ENCODE measurements at regions not wholly inside any gene's neighbourhood (a gene's known extent, or its start where the extent isn't known, plus 50 kb on each side); places are given as distances from the start of the nearest gene placed in this dataset.

DNA sequence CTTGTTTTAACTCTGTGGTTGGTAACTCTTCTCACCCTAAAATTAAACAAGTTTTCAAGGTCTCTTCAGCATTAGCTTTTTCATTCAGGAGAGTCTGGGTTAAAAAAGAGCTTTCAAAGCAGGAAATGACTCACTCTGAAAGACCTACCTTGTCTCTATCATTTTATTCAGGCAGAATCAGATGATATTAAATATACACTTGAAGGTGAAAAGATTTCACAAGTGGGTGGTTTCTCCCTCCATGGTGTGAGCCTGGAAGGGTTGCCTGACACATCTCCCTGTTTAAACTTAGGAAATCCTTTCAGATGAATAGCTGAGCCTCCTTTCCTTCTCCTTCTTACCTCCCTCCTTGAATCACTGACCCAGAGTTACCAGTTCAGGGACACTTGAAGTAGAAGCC is 1402.0 kb upstream of the PIK3C3 start:
- peak overlapping the region; percentile 41 for H2AFZ ChIP-seq
- no peak overlapping the region for H3K4me2 ChIP-seq
- no peaks in the 10 kb centered on the region for H3K36me3 ChIP-seq (ENCODE audit: insufficient read depth)
- Mint-ChIP-seq H3K36me3 (ENCODE audit: low read depth) (no peaks in the 10 kb centered on the region), H3K4me3 (no peak overlapping the region), H3K4me1 (peaks cover 6% of the 10 kb centered on the region; the same call in 2 of the 3 replicates), H3K27me3 (ENCODE audit: insufficient read depth, low read depth, poor library complexity) (no peaks in the 10 kb centered on the region), H3K9me3 (no peaks in the 10 kb centered on the region), H3K27ac (no peak overlapping the region)
- TF ChIP-seq REST (IDR thresholded peaks at IDR 0.05; ENCODE audit: unreplicated experiment): no peak
- no peak for TF ChIP-seq STAT1 (IDR thresholded peaks at IDR 0.05; ENCODE audit: unreplicated experiment)
- TF ChIP-seq, protein P1, sequence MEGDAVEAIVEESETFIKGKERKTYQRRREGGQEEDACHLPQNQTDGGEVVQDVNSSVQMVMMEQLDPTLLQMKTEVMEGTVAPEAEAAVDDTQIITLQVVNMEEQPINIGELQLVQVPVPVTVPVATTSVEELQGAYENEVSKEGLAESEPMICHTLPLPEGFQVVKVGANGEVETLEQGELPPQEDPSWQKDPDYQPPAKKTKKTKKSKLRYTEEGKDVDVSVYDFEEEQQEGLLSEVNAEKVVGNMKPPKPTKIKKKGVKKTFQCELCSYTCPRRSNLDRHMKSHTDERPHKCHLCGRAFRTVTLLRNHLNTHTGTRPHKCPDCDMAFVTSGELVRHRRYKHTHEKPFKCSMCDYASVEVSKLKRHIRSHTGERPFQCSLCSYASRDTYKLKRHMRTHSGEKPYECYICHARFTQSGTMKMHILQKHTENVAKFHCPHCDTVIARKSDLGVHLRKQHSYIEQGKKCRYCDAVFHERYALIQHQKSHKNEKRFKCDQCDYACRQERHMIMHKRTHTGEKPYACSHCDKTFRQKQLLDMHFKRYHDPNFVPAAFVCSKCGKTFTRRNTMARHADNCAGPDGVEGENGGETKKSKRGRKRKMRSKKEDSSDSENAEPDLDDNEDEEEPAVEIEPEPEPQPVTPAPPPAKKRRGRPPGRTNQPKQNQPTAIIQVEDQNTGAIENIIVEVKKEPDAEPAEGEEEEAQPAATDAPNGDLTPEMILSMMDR (conservative IDR thresholded peaks at IDR 0.05; ENCODE audit: low read depth in 2 of 2): no peak
- TF ChIP-seq EZH2phosphoT487 (IDR thresholded peaks at IDR 0.05; ENCODE audit: unreplicated experiment): no peak
- no peak for TF ChIP-seq ZNF114 (CRISPR knock-in tag; IDR thresholded peaks at IDR 0.05)
- TF ChIP-seq ZNF331 (CRISPR knock-in tag; IDR thresholded peaks at IDR 0.05; ENCODE audit: low read depth): no peak
- no peak for TF ChIP-seq JUNB (IDR thresholded peaks at IDR 0.05; ENCODE audit: unreplicated experiment)
- TF ChIP-seq, protein P2, sequence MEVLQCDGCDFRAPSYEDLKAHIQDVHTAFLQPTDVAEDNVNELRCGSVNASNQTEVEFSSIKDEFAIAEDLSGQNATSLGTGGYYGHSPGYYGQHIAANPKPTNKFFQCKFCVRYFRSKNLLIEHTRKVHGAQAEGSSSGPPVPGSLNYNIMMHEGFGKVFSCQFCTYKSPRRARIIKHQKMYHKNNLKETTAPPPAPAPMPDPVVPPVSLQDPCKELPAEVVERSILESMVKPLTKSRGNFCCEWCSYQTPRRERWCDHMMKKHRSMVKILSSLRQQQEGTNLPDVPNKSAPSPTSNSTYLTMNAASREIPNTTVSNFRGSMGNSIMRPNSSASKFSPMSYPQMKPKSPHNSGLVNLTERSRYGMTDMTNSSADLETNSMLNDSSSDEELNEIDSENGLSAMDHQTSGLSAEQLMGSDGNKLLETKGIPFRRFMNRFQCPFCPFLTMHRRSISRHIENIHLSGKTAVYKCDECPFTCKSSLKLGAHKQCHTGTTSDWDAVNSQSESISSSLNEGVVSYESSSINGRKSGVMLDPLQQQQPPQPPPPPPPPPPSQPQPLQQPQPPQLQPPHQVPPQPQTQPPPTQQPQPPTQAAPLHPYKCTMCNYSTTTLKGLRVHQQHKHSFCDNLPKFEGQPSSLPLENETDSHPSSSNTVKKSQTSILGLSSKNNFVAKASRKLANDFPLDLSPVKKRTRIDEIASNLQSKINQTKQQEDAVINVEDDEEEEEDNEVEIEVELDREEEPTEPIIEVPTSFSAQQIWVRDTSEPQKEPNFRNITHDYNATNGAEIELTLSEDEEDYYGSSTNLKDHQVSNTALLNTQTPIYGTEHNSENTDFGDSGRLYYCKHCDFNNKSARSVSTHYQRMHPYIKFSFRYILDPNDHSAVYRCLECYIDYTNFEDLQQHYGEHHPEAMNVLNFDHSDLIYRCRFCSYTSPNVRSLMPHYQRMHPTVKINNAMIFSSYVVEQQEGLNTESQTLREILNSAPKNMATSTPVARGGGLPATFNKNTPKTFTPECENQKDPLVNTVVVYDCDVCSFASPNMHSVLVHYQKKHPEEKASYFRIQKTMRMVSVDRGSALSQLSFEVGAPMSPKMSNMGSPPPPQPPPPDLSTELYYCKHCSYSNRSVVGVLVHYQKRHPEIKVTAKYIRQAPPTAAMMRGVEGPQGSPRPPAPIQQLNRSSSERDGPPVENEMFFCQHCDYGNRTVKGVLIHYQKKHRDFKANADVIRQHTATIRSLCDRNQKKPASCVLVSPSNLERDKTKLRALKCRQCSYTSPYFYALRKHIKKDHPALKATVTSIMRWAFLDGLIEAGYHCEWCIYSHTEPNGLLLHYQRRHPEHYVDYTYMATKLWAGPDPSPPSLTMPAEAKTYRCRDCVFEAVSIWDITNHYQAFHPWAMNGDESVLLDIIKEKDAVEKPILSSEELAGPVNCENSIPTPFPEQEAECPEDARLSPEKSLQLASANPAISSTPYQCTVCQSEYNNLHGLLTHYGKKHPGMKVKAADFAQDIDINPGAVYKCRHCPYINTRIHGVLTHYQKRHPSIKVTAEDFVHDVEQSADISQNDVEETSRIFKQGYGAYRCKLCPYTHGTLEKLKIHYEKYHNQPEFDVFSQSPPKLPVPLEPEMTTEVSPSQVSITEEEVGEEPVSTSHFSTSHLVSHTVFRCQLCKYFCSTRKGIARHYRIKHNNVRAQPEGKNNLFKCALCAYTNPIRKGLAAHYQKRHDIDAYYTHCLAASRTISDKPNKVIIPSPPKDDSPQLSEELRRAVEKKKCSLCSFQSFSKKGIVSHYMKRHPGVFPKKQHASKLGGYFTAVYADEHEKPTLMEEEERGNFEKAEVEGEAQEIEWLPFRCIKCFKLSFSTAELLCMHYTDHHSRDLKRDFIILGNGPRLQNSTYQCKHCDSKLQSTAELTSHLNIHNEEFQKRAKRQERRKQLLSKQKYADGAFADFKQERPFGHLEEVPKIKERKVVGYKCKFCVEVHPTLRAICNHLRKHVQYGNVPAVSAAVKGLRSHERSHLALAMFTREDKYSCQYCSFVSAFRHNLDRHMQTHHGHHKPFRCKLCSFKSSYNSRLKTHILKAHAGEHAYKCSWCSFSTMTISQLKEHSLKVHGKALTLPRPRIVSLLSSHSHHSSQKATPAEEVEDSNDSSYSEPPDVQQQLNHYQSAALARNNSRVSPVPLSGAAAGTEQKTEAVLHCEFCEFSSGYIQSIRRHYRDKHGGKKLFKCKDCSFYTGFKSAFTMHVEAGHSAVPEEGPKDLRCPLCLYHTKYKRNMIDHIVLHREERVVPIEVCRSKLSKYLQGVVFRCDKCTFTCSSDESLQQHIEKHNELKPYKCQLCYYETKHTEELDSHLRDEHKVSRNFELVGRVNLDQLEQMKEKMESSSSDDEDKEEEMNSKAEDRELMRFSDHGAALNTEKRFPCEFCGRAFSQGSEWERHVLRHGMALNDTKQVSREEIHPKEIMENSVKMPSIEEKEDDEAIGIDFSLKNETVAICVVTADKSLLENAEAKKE (CRISPR knock-in tag; IDR thresholded peaks at IDR 0.05): no peak
- TF ChIP-seq ETS1 (IDR thresholded peaks at IDR 0.05): no peak
- TF ChIP-seq NANOG (IDR thresholded peaks at IDR 0.05; ENCODE audit: borderline replicate concordance): no peak
- no peak for TF ChIP-seq POLR2AphosphoS5 (IDR thresholded peaks at IDR 0.05; ENCODE audit: low read depth)
- TF ChIP-seq EZH2 (IDR thresholded peaks at IDR 0.05; ENCODE audit: low read depth, unreplicated experiment): no peak
- TF ChIP-seq CREB1 (CRISPR knock-in tag; IDR thresholded peaks at IDR 0.05; ENCODE audit: low read depth): no peak
- H3K79me2 ChIP-seq (replicated peaks; ENCODE audit: insufficient read depth): no peaks in the 10 kb centered on the region
- no peaks in the 10 kb centered on the region for H3K27me3 ChIP-seq (ENCODE audit: insufficient read depth)
- H3F3A ChIP-seq (replicated peaks; ENCODE audit: low read depth): no peaks in the 10 kb centered on the region
- H3K4me1 ChIP-seq (ENCODE audit: insufficient read depth): no peaks in the 10 kb centered on the region
- no peak overlapping the region for H3K27ac ChIP-seq (ENCODE audit: low read depth)
- ATAC-seq: no peak
- DNase-seq (ENCODE audit: low spot score): no peak
- no peak overlapping the region for H3K4me3 ChIP-seq
- H4K20me1 ChIP-seq (replicated peaks; ENCODE audit: insufficient read depth): no peaks in the 10 kb centered on the region
- no peaks in the 10 kb centered on the region; the same call in 1 of the 2 replicates for H3K9me2 ChIP-seq (ENCODE audit: insufficient read depth)

Data from GM23338 (cell line).